GM12892 (cell line): ENCODE measurements at regions not wholly inside any gene's neighbourhood (a gene's known extent, or its start where the extent isn't known, plus 50 kb on each side); places are given as distances from the start of the nearest gene placed in this dataset.
"Not testable (repeated sequence)": the region's sequence is repeated elsewhere in the genome, so short reads cannot be mapped to it uniquely, and the experiment has no call there.

ENCODE experiments used
- DNase-seq: peaks from one replicate; pipeline ENCODE4 v3.0.0; 2011; ENCODE audit not compliant: insufficient read length
- FAIRE-seq: peaks from 2 replicates; lab custom pipeline; 2011; peaks lifted over from hg19 to GRCh38; lab: Jason Lieb, UNC
- POLR2A ChIP-seq: IDR thresholded peaks from 2 replicates; pipeline ENCODE4 v1.6.1; 2011; ENCODE audit warnings: low read depth, low read length, control low read depth
- POLR2AphosphoS5 ChIP-seq: IDR thresholded peaks from 2 replicates; pipeline ENCODE4 v1.6.1; 2011; ENCODE audit warnings: low read depth, low read length, control low read depth
- TAF1 ChIP-seq: IDR thresholded peaks from 2 replicates; pipeline ENCODE4 v1.6.1; 2011; ENCODE audit warnings: low read depth, mild to moderate bottlenecking, control low read depth, low read length, borderline replicate concordance

- TF ChIP-seq POLR2A (no peak), POLR2AphosphoS5 (no peak), TAF1 (no peak)
- no peak for DNase-seq
- FAIRE-seq, result no peak
Measured at GRCh38 chr4:118410138-118410537, 57.3 kb upstream of the PRSS12 start.

DNA sequence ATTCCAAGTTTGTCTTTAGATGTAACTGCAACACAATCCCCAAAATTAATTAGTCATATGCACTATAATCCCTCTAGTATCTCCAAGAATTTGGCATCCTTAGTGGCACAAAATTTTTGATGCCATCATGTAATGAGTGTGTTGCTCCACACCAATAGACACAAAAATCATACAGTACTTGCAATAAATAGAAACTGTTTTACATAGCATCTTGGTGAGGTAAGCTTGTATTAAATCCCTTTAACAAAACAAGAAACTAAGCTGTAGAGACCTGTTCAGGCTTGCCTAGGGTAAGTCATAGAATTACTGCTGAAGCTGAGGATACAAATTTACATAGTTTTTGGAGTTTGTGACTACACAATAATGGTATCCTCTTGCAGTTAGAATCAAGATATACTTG, 64.5 kb upstream of the PRSS12 start:
- DNase-seq (no peak), FAIRE-seq (peak; percentile 69)
- TF ChIP-seq POLR2A (no peak), TAF1 (no peak), POLR2AphosphoS5 (no peak)

- DNase-seq, FAIRE-seq: not testable (repeated sequence)
Measured at GRCh38 chr4:118417800-118418199, 65.0 kb upstream of the PRSS12 start.

DNA sequence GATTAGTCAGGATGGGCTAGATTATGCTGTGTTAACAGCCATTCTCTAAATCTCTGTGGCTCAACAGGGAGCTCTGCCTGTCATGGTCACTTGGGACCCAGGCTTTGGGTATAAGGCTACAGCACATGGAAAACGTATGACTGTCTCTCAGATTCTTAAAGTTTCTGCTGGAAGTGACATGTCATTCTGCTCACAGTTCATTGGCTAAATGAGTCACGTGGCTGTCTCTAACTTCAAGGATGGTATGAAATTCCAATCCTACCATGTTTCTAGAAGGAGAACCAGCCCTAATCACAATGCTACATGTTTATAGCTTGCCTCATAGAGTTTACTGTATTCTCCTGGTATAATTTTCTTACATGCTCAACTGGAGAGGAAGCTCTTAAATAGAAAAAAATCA, 65.6 kb upstream of the PRSS12 start:
- not testable (repeated sequence) for DNase-seq, FAIRE-seq

- DNase-seq, result not testable (repeated sequence)
- FAIRE-seq, result peak; percentile 58
Measured at GRCh38 chr4:118419626-118420025, 66.8 kb upstream of the PRSS12 start.

DNA sequence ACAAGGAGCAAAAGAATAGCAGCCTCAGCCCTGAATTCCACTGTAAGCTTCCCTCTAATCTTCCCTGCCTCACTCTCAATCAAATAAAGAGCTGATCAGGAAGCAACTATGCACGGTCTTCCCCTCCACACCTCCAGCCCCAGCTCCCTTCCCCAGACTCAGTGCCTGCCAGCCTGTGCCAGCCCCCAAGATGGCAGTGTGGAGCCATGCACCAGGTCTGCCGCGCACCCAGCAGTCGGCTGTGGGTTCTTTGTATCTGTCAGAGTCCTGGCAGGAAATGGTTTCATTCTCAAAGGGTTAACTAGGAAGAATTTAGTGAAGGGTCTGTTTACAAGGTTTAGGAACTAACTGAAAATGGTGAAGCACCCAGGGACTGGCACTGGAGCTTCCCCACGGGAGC, 71.3 kb upstream of the PRSS12 start:
- not testable (repeated sequence) for DNase-seq

GRCh38 chr4:118428881-118429280, 76.1 kb upstream of the PRSS12 start:
- FAIRE-seq, DNase-seq: not testable (repeated sequence)

More for the DNA sequence above, 71.3 kb upstream of the PRSS12 start:
- FAIRE-seq, result not testable (repeated sequence)

- FAIRE-seq, result not testable (repeated sequence)
Measured at GRCh38 chr4:118432359-118432758, 79.6 kb upstream of the PRSS12 start.

GRCh38 chr4:118433612-118434375, 81.0 kb upstream of the PRSS12 start:
- not testable (repeated sequence) for DNase-seq, FAIRE-seq

More at GRCh38 chr4:118432359-118432758, 79.6 kb upstream of the PRSS12 start:
- DNase-seq, result not testable (repeated sequence)

DNA sequence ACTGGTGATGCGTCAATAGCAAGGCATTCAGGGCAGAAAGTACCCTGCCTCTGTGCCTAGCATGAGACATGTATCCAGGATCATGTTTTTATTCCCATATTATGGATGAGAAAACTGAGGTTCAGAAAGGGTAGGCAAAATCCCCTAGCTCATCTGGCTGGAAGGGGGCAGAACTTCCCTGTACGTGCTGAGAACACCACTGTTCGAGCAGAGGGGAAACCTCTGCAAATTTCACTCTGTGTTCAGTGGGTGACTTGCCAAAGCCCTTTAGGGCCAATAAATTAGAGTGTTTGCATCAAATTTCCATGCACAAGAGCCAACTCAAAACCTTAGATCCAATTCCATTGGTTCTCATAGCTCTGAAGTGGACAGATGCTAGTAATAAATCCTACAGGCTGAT, 82.6 kb upstream of the PRSS12 start:
- DNase-seq, FAIRE-seq: not testable (repeated sequence)

GRCh38 chr4:118442115-118442837, 89.5 kb upstream of the PRSS12 start:
- not testable (repeated sequence) for FAIRE-seq

DNA sequence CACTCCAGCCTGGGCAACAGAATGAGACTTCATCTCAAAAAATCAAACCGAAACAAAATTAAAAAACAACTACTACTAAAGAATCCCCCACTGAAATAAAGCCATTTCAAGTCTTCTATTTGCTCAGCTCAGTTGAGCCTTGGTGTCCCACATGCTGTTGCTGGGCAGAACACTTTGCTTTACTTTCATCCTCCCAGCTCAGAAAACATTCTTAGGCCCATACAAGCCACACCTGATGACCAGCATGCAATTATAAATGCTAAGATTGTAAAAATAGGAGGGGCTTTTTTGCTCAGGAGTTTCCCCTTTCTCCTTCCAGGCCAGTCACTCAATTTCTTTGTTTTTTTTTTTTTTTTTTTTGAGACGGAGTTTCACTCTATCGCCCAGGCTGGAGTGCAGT, 94.6 kb upstream of the PRSS12 start:
- not testable (repeated sequence) for FAIRE-seq

More at GRCh38 chr4:118442115-118442837, 89.5 kb upstream of the PRSS12 start:
- not testable (repeated sequence) for DNase-seq

DNA sequence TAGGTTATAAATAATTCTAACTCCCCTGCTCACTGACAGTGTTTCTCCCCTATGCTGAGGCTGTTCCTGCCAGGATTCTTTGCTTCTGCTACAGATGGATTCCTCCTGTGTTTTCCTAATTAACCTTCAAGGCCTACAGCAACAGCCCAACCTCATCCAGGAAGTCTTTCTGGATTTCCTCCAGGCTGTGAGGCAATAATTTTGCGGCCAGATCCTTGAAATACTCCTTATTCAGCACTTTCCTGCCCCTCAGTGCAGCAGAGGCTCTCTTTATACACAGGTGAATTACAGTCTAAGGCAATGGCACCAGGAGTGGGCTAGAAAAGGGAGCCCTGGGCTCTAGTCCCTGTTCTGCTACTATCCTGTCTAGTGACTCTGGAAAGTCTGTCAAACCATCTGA, 102.1 kb upstream of the PRSS12 start:
- not testable (repeated sequence) for FAIRE-seq, DNase-seq

More for the DNA sequence above, 94.6 kb upstream of the PRSS12 start:
- DNase-seq, result not testable (repeated sequence)

- not testable (repeated sequence) for FAIRE-seq, DNase-seq
Measured at GRCh38 chr4:118461435-118461834, 108.6 kb upstream of the PRSS12 start.

GRCh38 chr4:118465831-118466230, 113.0 kb upstream of the PRSS12 start:
- DNase-seq, FAIRE-seq: not testable (repeated sequence)

DNA sequence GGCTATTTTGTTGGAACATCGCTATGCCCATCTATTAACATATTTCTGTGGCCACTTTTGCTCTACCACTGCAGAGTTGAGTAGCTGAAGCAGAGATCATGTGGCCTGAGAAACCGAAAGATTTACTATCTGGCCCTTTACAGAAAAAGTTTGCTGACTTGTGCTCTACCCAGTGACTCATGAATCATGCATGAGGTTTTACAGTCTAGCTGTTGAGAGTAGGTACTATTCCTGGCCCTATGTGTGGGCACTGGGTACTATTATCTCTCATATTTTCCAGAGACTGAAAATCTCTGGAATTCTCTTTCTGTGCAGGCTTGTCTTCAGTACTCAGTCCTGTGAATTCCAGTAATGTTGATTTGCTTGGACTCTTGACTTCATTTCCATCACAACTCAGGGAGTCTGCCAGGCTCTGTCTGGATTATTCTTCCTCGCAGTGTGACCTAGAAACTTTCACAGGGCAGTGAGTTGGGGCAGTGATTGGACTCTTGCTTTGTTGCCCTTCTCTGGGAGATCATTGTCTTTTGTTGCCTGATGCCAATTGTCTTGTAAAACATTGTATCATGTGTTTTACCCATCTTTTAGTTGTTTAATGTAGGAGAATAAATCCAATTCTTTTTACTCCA, 121.3 kb upstream of the PRSS12 start:
- not testable (repeated sequence) for DNase-seq
- peak; percentile 83 for FAIRE-seq

DNA sequence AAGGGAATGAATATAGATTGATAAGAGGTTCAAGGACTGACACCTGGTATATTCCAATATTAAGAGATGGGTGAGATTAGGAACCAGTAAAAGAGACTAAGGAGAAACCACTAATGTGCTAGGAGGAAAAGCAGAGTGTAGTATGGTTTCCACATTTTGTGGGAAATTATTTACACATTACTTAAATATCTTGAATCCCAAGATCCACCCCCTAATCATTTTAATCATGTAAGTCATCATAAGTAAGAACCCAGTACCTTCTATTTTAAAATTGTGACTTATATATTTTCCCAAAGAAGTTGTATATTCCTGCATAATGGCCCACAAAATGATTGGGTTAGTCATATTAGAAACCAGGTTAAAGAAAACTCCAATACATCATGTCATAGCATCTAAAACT, 122.0 kb upstream of the PRSS12 start:
- not testable (repeated sequence) for FAIRE-seq, DNase-seq

GRCh38 chr4:118475901-118476300, 123.1 kb upstream of the PRSS12 start:
- FAIRE-seq, DNase-seq: not testable (repeated sequence)

DNA sequence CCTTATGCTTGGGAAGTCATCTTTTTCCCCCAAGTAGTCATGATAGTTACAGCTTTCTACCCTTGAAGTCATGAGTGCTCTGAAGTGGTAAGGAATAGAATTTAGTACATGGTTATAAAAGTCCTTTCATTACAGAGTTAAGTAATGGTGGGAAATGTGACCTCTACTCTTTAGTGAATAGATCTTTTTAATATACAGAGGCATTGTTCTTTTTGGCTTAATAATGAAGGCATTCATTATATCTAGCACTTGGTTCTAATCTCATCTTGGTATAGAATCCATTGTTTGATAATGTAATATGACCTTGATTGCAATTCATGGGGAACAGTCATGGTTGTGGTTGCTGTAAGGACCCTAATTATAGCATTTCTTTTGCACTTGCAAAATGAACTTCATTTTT, 125.0 kb upstream of the PRSS12 start:
- peak; percentile 84 for FAIRE-seq
- not testable (repeated sequence) for DNase-seq
